Loucy (cell line): ENCODE measurements at regions not wholly inside any gene's neighbourhood (a gene's known extent, or its start where the extent isn't known, plus 50 kb on each side); places are given as distances from the start of the nearest gene placed in this dataset.

ENCODE experiments used
- H2AFZ ChIP-seq: fragments of 200-600 bp; sonication (generic); 2 replicates; pipeline ENCODE4 v1.6.0; 2016; ENCODE audit warnings: antibody characterized with exemption, mild to moderate bottlenecking, low read length, moderate library complexity
- H3F3A ChIP-seq: fragments of 200-600 bp; 2 replicates; pipeline ENCODE4 v1.6.0; 2016; ENCODE audit warnings: antibody characterized with exemption, low read depth, mild to moderate bottlenecking
- H3K27me3 ChIP-seq: fragments of 200-600 bp; sonication (generic); 2 replicates; pipeline ENCODE4 v1.6.1; 2014; ENCODE audit warnings: low read length, mild to moderate bottlenecking; ENCODE audit not compliant: insufficient read depth, poor library complexity, severe bottlenecking
- H3K36me3 ChIP-seq: fragments of 200-600 bp; sonication (generic); 2 replicates; pipeline ENCODE4 v1.6.1; 2016; ENCODE audit warnings: low read length; ENCODE audit not compliant: insufficient read depth
- H3K4me1 ChIP-seq: fragments of 200-600 bp; sonication (generic); 2 replicates; pipeline ENCODE4 v1.5.1; 2014; ENCODE audit warnings: low read length, mild to moderate bottlenecking; ENCODE audit not compliant: insufficient read depth, poor library complexity, severe bottlenecking
- H3K4me2 ChIP-seq: fragments of 200-600 bp; sonication (generic); 2 replicates; pipeline ENCODE4 v1.6.0; 2014; ENCODE audit warnings: antibody characterized with exemption, low read length, low read depth, mild to moderate bottlenecking; ENCODE audit not compliant: poor library complexity, severe bottlenecking
- H3K4me3 ChIP-seq: fragments of 200-600 bp; sonication (generic); 2 replicates; pipeline ENCODE4 v1.5.1; 2014; ENCODE audit warnings: low read length, mild to moderate bottlenecking, mixed read lengths; ENCODE audit not compliant: poor library complexity, severe bottlenecking
- H3K79me2 ChIP-seq: fragments of 200-600 bp; sonication (generic); 2 replicates; pipeline ENCODE4 v1.6.1; 2014; ENCODE audit warnings: low read length; ENCODE audit not compliant: insufficient read depth
- H3K9ac ChIP-seq: fragments of 200-600 bp; sonication (generic); 2 replicates; pipeline ENCODE4 v1.6.0; 2014; ENCODE audit warnings: mild to moderate bottlenecking, low read depth, low read length, moderate library complexity; ENCODE audit not compliant: poor library complexity, severe bottlenecking
- H3K9me2 ChIP-seq: fragments of 200-600 bp; sonication (generic); replicated peaks from 2 replicates; pipeline ENCODE4 v1.6.1; 2016; ENCODE audit warnings: low read depth, low read length, mixed read lengths
- H3K9me3 ChIP-seq: fragments of 200-600 bp; sonication (generic); 2 replicates; pipeline ENCODE4 v1.6.1; 2014; ENCODE audit warnings: mild to moderate bottlenecking, antibody characterized with exemption, low read length, low read depth; ENCODE audit not compliant: insufficient read depth
- H4K20me1 ChIP-seq: fragments of 200-600 bp; sonication (generic); 2 replicates; pipeline ENCODE4 v1.6.0; 2014; ENCODE audit warnings: antibody characterized with exemption, low read length, mild to moderate bottlenecking; ENCODE audit not compliant: insufficient read depth, poor library complexity, severe bottlenecking
- CTCF ChIP-seq: fragments of 200-600 bp; sonication (generic); conservative IDR thresholded peaks from 2 replicates; pipeline ENCODE4 v1.5.1; 2014; ENCODE audit warnings: mild to moderate bottlenecking, antibody characterized with exemption, low read length
- EZH2phosphoT487 ChIP-seq: fragments of 200-600 bp; IDR thresholded peaks from 2 replicates; pipeline ENCODE4 v1.6.1; 2018; ENCODE audit warnings: antibody characterized with exemption, mild to moderate bottlenecking, moderate library complexity, borderline replicate concordance

DNA sequence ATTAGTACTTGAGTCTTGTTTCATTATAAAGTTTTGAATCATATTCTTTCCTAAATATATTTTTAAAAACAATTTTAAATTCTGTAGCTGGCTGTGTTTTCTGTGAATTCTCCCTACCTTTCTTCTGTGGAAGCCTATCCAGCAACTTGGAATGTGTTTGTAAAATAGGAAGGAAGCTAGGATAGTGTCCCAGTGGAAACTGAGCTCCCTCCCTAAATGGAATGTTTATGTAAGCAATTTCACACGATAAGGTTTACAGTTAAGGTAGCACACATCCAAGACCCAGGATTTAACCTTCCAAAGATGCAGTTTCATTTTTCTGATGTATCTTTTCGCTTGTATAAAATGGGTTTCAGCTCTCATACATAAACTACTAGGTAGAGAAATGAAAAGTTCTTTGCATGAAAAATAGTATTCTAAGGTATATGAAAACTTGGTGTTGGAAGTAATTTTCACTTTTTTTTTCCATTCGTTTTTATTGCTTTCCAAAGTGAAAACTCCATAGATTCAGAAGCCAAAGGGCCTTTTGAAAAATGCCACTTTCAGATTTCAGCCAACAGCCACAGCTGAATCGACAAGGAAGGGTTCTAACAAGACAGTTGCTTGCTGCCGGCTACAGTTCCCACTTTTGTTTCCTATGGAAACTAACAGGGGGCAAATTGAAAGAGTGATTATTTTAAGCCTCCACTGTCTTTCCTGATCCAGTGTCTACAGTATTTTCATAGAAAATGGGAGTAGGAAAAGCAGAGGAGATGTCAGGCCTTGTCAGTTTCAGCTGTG is 405.1 kb upstream of the POU3F3 start:
- H3K27me3 ChIP-seq = no peaks in the 10 kb centered on the region
- H3K9me3 ChIP-seq = no peaks in the 10 kb centered on the region
- H3K4me2 ChIP-seq = peak overlapping the region; percentile 71
- peak overlapping the region; percentile 7 for H3K9ac ChIP-seq
- no peaks in the 10 kb centered on the region for H3K9me2 ChIP-seq
- H3K79me2 ChIP-seq = no peaks in the 10 kb centered on the region
- no peaks in the 10 kb centered on the region for H3K36me3 ChIP-seq
- H3F3A ChIP-seq = no peaks in the 10 kb centered on the region
- peak overlapping the region; percentile 99 for H2AFZ ChIP-seq
- H3K4me1 ChIP-seq = peaks cover 5% of the 10 kb centered on the region
- TF ChIP-seq CTCF = no peak
- peak overlapping the region; percentile 66 for H3K4me3 ChIP-seq
- H4K20me1 ChIP-seq = no peaks in the 10 kb centered on the region

DNA sequence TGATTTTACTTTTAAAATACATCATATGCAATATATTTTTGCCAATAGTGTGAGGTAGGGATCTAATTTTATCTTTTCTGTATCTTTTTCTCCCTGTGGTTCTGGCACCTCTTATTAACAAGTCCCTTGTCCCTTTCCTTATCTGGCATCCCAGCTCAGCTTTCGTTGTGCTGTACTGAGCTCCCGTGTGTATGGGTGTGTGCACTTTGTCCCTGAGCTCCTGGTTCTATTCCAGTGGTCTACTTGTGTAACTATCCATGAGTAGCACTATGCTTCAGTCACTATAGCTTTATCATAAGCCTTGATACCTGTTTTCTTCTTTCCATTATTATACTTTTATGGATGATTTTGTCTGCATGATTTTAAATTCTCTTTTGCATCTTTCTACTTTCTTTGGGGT is 401.4 kb upstream of the POU3F3 start:
- H3F3A ChIP-seq = no peaks in the 10 kb centered on the region
- H3K9me3 ChIP-seq = no peaks in the 10 kb centered on the region
- no peak overlapping the region for H3K4me2 ChIP-seq
- no peaks in the 10 kb centered on the region for H3K36me3 ChIP-seq
- no peaks in the 10 kb centered on the region for H3K9me2 ChIP-seq
- H4K20me1 ChIP-seq = no peaks in the 10 kb centered on the region
- no peaks in the 10 kb centered on the region for H3K79me2 ChIP-seq
- no peak overlapping the region for H2AFZ ChIP-seq
- H3K9ac ChIP-seq = no peak overlapping the region
- no peaks in the 10 kb centered on the region for H3K27me3 ChIP-seq
- no peak overlapping the region for H3K4me3 ChIP-seq
- TF ChIP-seq CTCF = no peak
- no peak for TF ChIP-seq EZH2phosphoT487
- H3K4me1 ChIP-seq = peaks cover 5% of the 10 kb centered on the region

DNA sequence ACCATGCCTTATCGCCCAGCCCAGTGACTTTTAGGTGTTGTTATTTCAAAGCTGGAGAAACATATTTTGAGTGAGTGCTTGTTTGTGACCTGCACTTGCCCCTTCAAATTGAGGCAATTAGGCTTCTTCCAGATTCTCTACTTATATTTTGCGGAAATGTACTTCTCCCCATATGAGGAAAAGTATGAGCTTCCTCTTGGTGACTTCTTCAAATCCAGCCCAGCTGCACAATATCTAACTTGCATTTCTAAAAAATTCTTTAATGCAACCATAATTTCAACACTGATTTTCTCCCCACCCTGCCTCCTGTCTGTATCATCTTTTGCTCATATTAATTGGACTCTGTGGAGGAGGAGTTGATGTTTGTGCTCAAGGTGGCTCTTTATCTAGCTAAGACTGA is 391.2 kb upstream of the POU3F3 start:
- H3K4me1 ChIP-seq = no peaks in the 10 kb centered on the region
- no peak for TF ChIP-seq EZH2phosphoT487
- TF ChIP-seq CTCF = no peak
- H3K4me3 ChIP-seq = no peak overlapping the region
- no peaks in the 10 kb centered on the region for H3K79me2 ChIP-seq
- no peaks in the 10 kb centered on the region for H3F3A ChIP-seq
- no peaks in the 10 kb centered on the region for H3K36me3 ChIP-seq
- H3K27me3 ChIP-seq = no peaks in the 10 kb centered on the region
- H2AFZ ChIP-seq = no peak overlapping the region
- no peak overlapping the region for H3K4me2 ChIP-seq
- no peaks in the 10 kb centered on the region for H3K9me3 ChIP-seq
- no peaks in the 10 kb centered on the region for H4K20me1 ChIP-seq
- H3K9ac ChIP-seq = no peak overlapping the region
- no peaks in the 10 kb centered on the region for H3K9me2 ChIP-seq
